HG02642 (cell line): ENCODE measurements at regions not wholly inside any gene's neighbourhood (a gene's known extent, or its start where the extent isn't known, plus 50 kb on each side); places are given as distances from the start of the nearest gene placed in this dataset.
A peak's percentile ranks its signal among the peaks of the same experiment; 100 is the strongest.
"Not testable (repeated sequence)": the region's sequence is repeated elsewhere in the genome, so short reads cannot be mapped to it uniquely, and the experiment has no call there.

ENCODE experiments used
- ATAC-seq: cut with Tn5 transposase; IDR thresholded peaks from one replicate; pipeline ENCODE4 v1.9.1; 2021; ENCODE audit warnings: mild to moderate bottlenecking; ENCODE audit not compliant: unreplicated experiment, poor library complexity

GRCh38 chr22:22772883-22773282 is 114.7 kb upstream of the IGLL5 start:
- ATAC-seq = no peak

GRCh38 chr22:22773427-22773826 is 114.2 kb upstream of the IGLL5 start:
- no peak for ATAC-seq

GRCh38 chr22:22773979-22774604 is 113.5 kb upstream of the IGLL5 start:
- no peak for ATAC-seq

- not testable (repeated sequence) for ATAC-seq
Measured at GRCh38 chr22:22774762-22775161, 112.9 kb upstream of the IGLL5 start.

- ATAC-seq = no peak
Measured at GRCh38 chr22:22776121-22776520, 111.5 kb upstream of the IGLL5 start.

GRCh38 chr22:22779213-22779612 is 108.4 kb upstream of the IGLL5 start:
- no peak for ATAC-seq

GRCh38 chr22:22783575-22783974 is 104.0 kb upstream of the IGLL5 start:
- no peak for ATAC-seq

GRCh38 chr22:22784249-22785039 is 103.2 kb upstream of the IGLL5 start:
- no peak for ATAC-seq

GRCh38 chr22:22785316-22786065 is 102.1 kb upstream of the IGLL5 start:
- no peak for ATAC-seq

GRCh38 chr22:22786301-22787115 is 101.1 kb upstream of the IGLL5 start:
- no peak for ATAC-seq

GRCh38 chr22:22787151-22787550 is 100.5 kb upstream of the IGLL5 start:
- no peak for ATAC-seq

GRCh38 chr22:22787786-22788459 is 99.7 kb upstream of the IGLL5 start:
- peak; percentile 48 for ATAC-seq

GRCh38 chr22:22788460-22789037 is 99.1 kb upstream of the IGLL5 start:
- ATAC-seq = no peak

- no peak for ATAC-seq
Measured at GRCh38 chr22:22789233-22789921, 98.2 kb upstream of the IGLL5 start.

- no peak for ATAC-seq
Measured at GRCh38 chr22:22789922-22790845, 97.4 kb upstream of the IGLL5 start.

GRCh38 chr22:22791438-22792181 is 96.0 kb upstream of the IGLL5 start:
- no peak for ATAC-seq

- ATAC-seq = not testable (repeated sequence)
Measured at GRCh38 chr22:22792205-22792786, 95.3 kb upstream of the IGLL5 start.
